ENCODE measurements at regions not wholly inside any gene's neighbourhood (a gene's known extent, or its start where the extent isn't known, plus 50 kb on each side); places are given as distances from the start of the nearest gene placed in this dataset.

- ATAC-seq (replicated peaks), result no peak
- Mint-ChIP-seq H3K4me1 (ENCODE audit: low read depth in 2 of 2) (no peaks in the 10 kb centered on the region), H3K9me3 (peaks cover 4 to 23% of the 10 kb centered on the region in 2 donors), H3K4me3 (no peak overlapping the region), H3K27me3 (no peaks in the 10 kb centered on the region), H3K27ac (no peak overlapping the region), H3K36me3 (ENCODE audit: insufficient read depth) (no peaks in the 10 kb centered on the region)
- no peak for DNase-seq
Observed at GRCh38 chr16:6200861-6201260, 1103.3 kb upstream of the EEF2KMT start.

GRCh38 chr16:6200271-6200670 is 1102.7 kb upstream of the EEF2KMT start:
- Mint-ChIP-seq H3K27ac (no peak overlapping the region), H3K36me3 (ENCODE audit: insufficient read depth) (no peaks in the 10 kb centered on the region), H3K4me3 (no peak overlapping the region), H3K4me1 (ENCODE audit: low read depth in 2 of 2) (no peaks in the 10 kb centered on the region), H3K9me3 (peaks cover 4 to 25% of the 10 kb centered on the region in 2 donors), H3K27me3 (no peaks in the 10 kb centered on the region)
- DNase-seq, result no peak
- ATAC-seq (replicated peaks), result no peak

- no peak overlapping the region for H3K27ac Mint-ChIP-seq
- no peaks in the 10 kb centered on the region for H3K27me3 Mint-ChIP-seq
- no peak for DNase-seq
- no peak for ATAC-seq (replicated peaks)
- peaks cover 8 to 39% of the 10 kb centered on the region in 2 donors for H3K9me3 Mint-ChIP-seq
- H3K4me1 Mint-ChIP-seq (ENCODE audit: low read depth in 2 of 2), result no peaks in the 10 kb centered on the region
- H3K4me3 Mint-ChIP-seq, result no peak overlapping the region
- H3K36me3 Mint-ChIP-seq (ENCODE audit: insufficient read depth), result no peaks in the 10 kb centered on the region
Observed at GRCh38 chr16:6195966-6196365, 1098.4 kb upstream of the EEF2KMT start.

- ATAC-seq (replicated peaks) (no peak), DNase-seq (no peak)
- Mint-ChIP-seq H3K4me3 (no peak overlapping the region), H3K36me3 (ENCODE audit: insufficient read depth) (no peaks in the 10 kb centered on the region), H3K27me3 (no peaks in the 10 kb centered on the region), H3K27ac (no peak overlapping the region), H3K4me1 (ENCODE audit: low read depth in 2 of 2) (no peaks in the 10 kb centered on the region), H3K9me3 (peaks cover 8 to 33% of the 10 kb centered on the region in 2 donors)
Observed at GRCh38 chr16:6193718-6194117, 1096.1 kb upstream of the EEF2KMT start.

GRCh38 chr16:6192984-6193383 is 1095.4 kb upstream of the EEF2KMT start:
- DNase-seq, result no peak
- Mint-ChIP-seq H3K9me3 (peaks cover 7 to 29% of the 10 kb centered on the region in 2 donors), H3K36me3 (ENCODE audit: insufficient read depth) (no peaks in the 10 kb centered on the region), H3K4me1 (ENCODE audit: low read depth in 2 of 2) (no peaks in the 10 kb centered on the region), H3K4me3 (no peak overlapping the region), H3K27ac (no peak overlapping the region), H3K27me3 (no peaks in the 10 kb centered on the region)
- no peak for ATAC-seq (replicated peaks)

- no peaks in the 10 kb centered on the region for H3K4me1 Mint-ChIP-seq (ENCODE audit: low read depth in 2 of 2)
- peaks cover 4 to 24% of the 10 kb centered on the region in 2 donors for H3K9me3 Mint-ChIP-seq
- DNase-seq (no peak), ATAC-seq (replicated peaks) (no peak)
- H3K4me3 Mint-ChIP-seq, result no peak overlapping the region
- H3K27ac Mint-ChIP-seq, result no peak overlapping the region
- H3K27me3 Mint-ChIP-seq, result no peaks in the 10 kb centered on the region
- H3K36me3 Mint-ChIP-seq (ENCODE audit: insufficient read depth), result no peaks in the 10 kb centered on the region
Observed at GRCh38 chr16:6192532-6192931, 1094.9 kb upstream of the EEF2KMT start.

- no peak for ATAC-seq (replicated peaks)
- no peak for DNase-seq
- Mint-ChIP-seq H3K27ac (no peak overlapping the region), H3K27me3 (no peaks in the 10 kb centered on the region), H3K4me3 (no peak overlapping the region), H3K9me3 (peaks cover 4 to 16% of the 10 kb centered on the region in 2 donors), H3K36me3 (ENCODE audit: insufficient read depth) (no peaks in the 10 kb centered on the region), H3K4me1 (ENCODE audit: low read depth in 2 of 2) (no peaks in the 10 kb centered on the region)
Observed at GRCh38 chr16:6190776-6191175, 1093.2 kb upstream of the EEF2KMT start.

- peaks cover 4 to 6% of the 10 kb centered on the region in 2 donors for H3K9me3 Mint-ChIP-seq
- no peak overlapping the region for H3K4me3 Mint-ChIP-seq
- ATAC-seq (replicated peaks) (no peak), DNase-seq (no peak)
- H3K27me3 Mint-ChIP-seq, result no peaks in the 10 kb centered on the region
- H3K36me3 Mint-ChIP-seq (ENCODE audit: insufficient read depth), result no peaks in the 10 kb centered on the region
- no peak overlapping the region for H3K27ac Mint-ChIP-seq
- no peaks in the 10 kb centered on the region for H3K4me1 Mint-ChIP-seq (ENCODE audit: low read depth in 2 of 2)
Observed at GRCh38 chr16:6189216-6189615, 1091.6 kb upstream of the EEF2KMT start.

GRCh38 chr16:6177616-6178180 is 1080.1 kb upstream of the EEF2KMT start:
- no peak overlapping the region for H3K27ac Mint-ChIP-seq
- H3K36me3 Mint-ChIP-seq (ENCODE audit: insufficient read depth), result no peaks in the 10 kb centered on the region
- H3K4me1 Mint-ChIP-seq (ENCODE audit: low read depth in 2 of 2), result no peaks in the 10 kb centered on the region
- ATAC-seq (replicated peaks) (no peak), DNase-seq (no peak)
- H3K9me3 Mint-ChIP-seq, result peaks cover 3 to 7% of the 10 kb centered on the region in 2 donors
- no peaks in the 10 kb centered on the region for H3K27me3 Mint-ChIP-seq
- H3K4me3 Mint-ChIP-seq, result no peak overlapping the region

GRCh38 chr16:6170022-6170421 is 1072.4 kb upstream of the EEF2KMT start:
- no peak overlapping the region for H3K4me3 Mint-ChIP-seq
- no peaks in the 10 kb centered on the region for H3K36me3 Mint-ChIP-seq (ENCODE audit: insufficient read depth)
- H3K27ac Mint-ChIP-seq, result no peak overlapping the region
- no peaks in the 10 kb centered on the region for H3K27me3 Mint-ChIP-seq
- ATAC-seq (replicated peaks), result no peak
- H3K9me3 Mint-ChIP-seq, result peaks cover 16 to 20% of the 10 kb centered on the region in 2 donors
- H3K4me1 Mint-ChIP-seq (ENCODE audit: low read depth in 2 of 2), result no peaks in the 10 kb centered on the region
- DNase-seq, result no peak

GRCh38 chr16:6165330-6165979 is 1067.9 kb upstream of the EEF2KMT start:
- Mint-ChIP-seq H3K9me3 (peaks cover 15 to 18% of the 10 kb centered on the region in 2 donors), H3K4me3 (no peak overlapping the region), H3K36me3 (ENCODE audit: insufficient read depth) (no peaks in the 10 kb centered on the region), H3K4me1 (ENCODE audit: low read depth in 2 of 2) (no peaks in the 10 kb centered on the region), H3K27me3 (no peaks in the 10 kb centered on the region), H3K27ac (no peak overlapping the region)
- DNase-seq (no peak), ATAC-seq (replicated peaks) (no peak)

GRCh38 chr16:6160871-6161270 is 1063.3 kb upstream of the EEF2KMT start:
- Mint-ChIP-seq H3K27ac (no peak overlapping the region), H3K4me1 (ENCODE audit: low read depth in 2 of 2) (no peaks in the 10 kb centered on the region), H3K4me3 (no peak overlapping the region), H3K36me3 (ENCODE audit: insufficient read depth) (no peaks in the 10 kb centered on the region), H3K9me3 (peaks cover 6 to 8% of the 10 kb centered on the region in 2 donors), H3K27me3 (no peaks in the 10 kb centered on the region)
- ATAC-seq (replicated peaks) (no peak), DNase-seq (no peak)

- Mint-ChIP-seq H3K9me3 (peaks cover 4 to 8% of the 10 kb centered on the region in 2 donors), H3K36me3 (ENCODE audit: insufficient read depth) (no peaks in the 10 kb centered on the region), H3K27me3 (no peaks in the 10 kb centered on the region), H3K4me3 (no peak overlapping the region), H3K27ac (no peak overlapping the region), H3K4me1 (ENCODE audit: low read depth in 2 of 2) (no peaks in the 10 kb centered on the region)
- DNase-seq (no peak), ATAC-seq (replicated peaks) (no peak)
Observed at GRCh38 chr16:6160303-6160702, 1062.7 kb upstream of the EEF2KMT start.

- H3K4me3 Mint-ChIP-seq, result no peak overlapping the region
- H3K27ac Mint-ChIP-seq, result no peak overlapping the region
- H3K4me1 Mint-ChIP-seq (ENCODE audit: low read depth in 2 of 2), result no peaks in the 10 kb centered on the region
- no peaks in the 10 kb centered on the region for H3K36me3 Mint-ChIP-seq (ENCODE audit: insufficient read depth)
- no peak for ATAC-seq (replicated peaks)
- H3K9me3 Mint-ChIP-seq, result peaks cover 2 to 8% of the 10 kb centered on the region in 2 donors
- DNase-seq, result no peak
- no peaks in the 10 kb centered on the region for H3K27me3 Mint-ChIP-seq
Observed at GRCh38 chr16:6157806-6158205, 1060.2 kb upstream of the EEF2KMT start.
